GM23248 (cell line): ENCODE measurements at regions not wholly inside any gene's neighbourhood (a gene's known extent, or its start where the extent isn't known, plus 50 kb on each side); places are given as distances from the start of the nearest gene placed in this dataset.

Source experiments
- EZH2 ChIP-seq: fragments of 200-600 bp; sonication (generic); IDR thresholded peaks from 2 replicates; pipeline ENCODE4 v1.6.1; 2018; ENCODE audit warnings: antibody characterized with exemption, mild to moderate bottlenecking; ENCODE audit not compliant: insufficient read depth, poor library complexity, severe bottlenecking
- EZH2phosphoT487 ChIP-seq: fragments of 200-600 bp; sonication (generic); IDR thresholded peaks from 2 replicates; pipeline ENCODE4 v1.6.1; 2018; ENCODE audit warnings: antibody characterized with exemption, moderate library complexity, mild to moderate bottlenecking, low read depth; ENCODE audit not compliant: insufficient read depth

DNA sequence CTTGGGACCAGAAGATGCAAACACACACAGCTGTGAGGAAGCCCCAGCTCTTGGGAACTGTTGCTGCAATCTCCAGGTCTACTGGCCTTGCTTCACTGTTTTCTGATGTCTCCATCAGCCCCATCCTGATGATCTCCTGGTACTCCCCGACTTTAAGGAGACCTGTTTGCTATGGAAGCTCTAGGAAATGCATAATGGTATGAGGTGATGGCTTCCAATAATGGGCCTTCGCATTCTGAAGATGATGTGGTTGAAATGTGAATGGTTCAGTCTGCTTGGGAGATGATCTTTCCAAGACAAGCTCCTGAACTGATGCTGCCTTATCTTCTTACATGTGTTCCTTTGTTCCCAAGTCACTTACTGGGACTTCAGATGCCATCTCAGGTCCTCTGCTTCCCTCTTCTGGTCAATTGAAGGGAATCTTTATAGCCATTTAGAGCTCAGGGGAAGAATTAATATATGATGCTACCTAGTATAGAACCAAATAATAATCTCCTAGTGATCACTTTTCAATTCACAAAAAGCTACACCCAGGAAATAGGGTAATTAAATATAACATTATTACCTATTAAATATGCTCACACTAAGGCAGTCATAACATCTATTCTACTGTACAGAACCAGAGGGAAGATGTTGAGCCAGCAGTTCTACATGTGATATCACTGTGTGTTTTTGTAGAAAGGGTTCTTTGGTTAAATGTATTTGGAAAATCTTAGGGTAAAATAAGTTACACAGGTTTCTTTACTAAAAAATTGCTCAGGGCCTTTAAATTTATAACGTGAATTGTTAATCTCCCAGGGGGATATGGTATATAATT, 73.9 kb upstream of the VTCN1 start:
- TF ChIP-seq EZH2, result no peak
- no peak for TF ChIP-seq EZH2phosphoT487
